K562 (cell line): ENCODE measurements at regions not wholly inside any gene's neighbourhood (a gene's known extent, or its start where the extent isn't known, plus 50 kb on each side); places are given as distances from the start of the nearest gene placed in this dataset.

Experiments used
- ATAC-seq: fragments of 200-7000 bp; cut with Tn5 transposase; 3 replicates; pipeline ENCODE4 v1.9.1; 2020; ENCODE audit warnings: moderate library complexity
- BruUV-seq: library from RNA; stranded (reverse); fragments of 400-500 nt; replicated peaks from 2 replicates; lab custom pipeline; 2021; lab: Mats Ljungman, UMichigan
- CTCF ChIA-PET: fragments of 300-600 bp; formaldehyde crosslinking; extraction: SDS; loops from one replicate; lab custom pipeline; 2021; ENCODE audit warnings: low intra/inter-chr PET ratio; lab: Yijun Ruan, JAX
- POLR2A ChIA-PET: fragments of 300-600, 350-650 bp; sonication (Branson Sonifier 250); formaldehyde crosslinking; extraction: SDS; loops from one replicate; lab custom pipeline; 2021; ENCODE audit warnings: antibody characterized with exemption, inconsistent platforms; lab: Yijun Ruan, JAX
- DNase-seq, 4 experiments: peaks; one replicate each; pipeline versions ENCODE4 v3.0.0 to v3.0.0-alpha.2; 2011 to 2018; ENCODE audit warnings: low spot score in 3 of 4, mixed read lengths in 3 of 4; ENCODE audit errors: extremely low read depth in 1 of 4
- FAIRE-seq: peaks from 2 replicates; lab custom pipeline; 2011; peaks lifted over from hg19 to GRCh38; lab: Jason Lieb, UNC
- H2AFZ ChIP-seq: 2 replicates; pipeline ENCODE4 v1.6.0; 2011; ENCODE audit warnings: low read depth, low read length, control low read depth, inconsistent platforms
- H3K27ac ChIP-seq: fragments of 200-600 bp; 3 replicates; pipeline ENCODE4 v1.8.0; 2011; ENCODE audit warnings: low read depth, mild to moderate bottlenecking, control low read depth, inconsistent platforms, low read length, moderate library complexity, mixed read lengths; ENCODE audit errors: extremely low read depth
- H3K27me3 ChIP-seq, 2 experiments: fragments of 300-600 bp in 1 of 2; 2 replicates in 1 of 2; 3 replicates in 1 of 2; pipeline versions ENCODE4 v1.6.0 to v1.8.0; 2011; ENCODE audit warnings: inconsistent platforms in 2 of 2, low read length in 2 of 2, mild to moderate bottlenecking in 1 of 2, mixed read lengths in 1 of 2, moderate library complexity in 1 of 2; ENCODE audit not compliant: control insufficient read depth in 2 of 2, insufficient read depth in 2 of 2
- H3K36me3 ChIP-seq: fragments of 300-600 bp; 3 replicates; pipeline ENCODE4 v1.8.0; 2011; ENCODE audit warnings: mild to moderate bottlenecking, low read length, inconsistent platforms; ENCODE audit not compliant: control insufficient read depth, insufficient read depth
- H3K4me1 ChIP-seq, 2 experiments: fragments of 200-600 bp in 1 of 2; replicated peaks in 1 of 2; 2 replicates in 1 of 2; 3 replicates in 1 of 2; pipeline versions ENCODE4 v1.5.1 to v1.8.0; 2011; ENCODE audit warnings: inconsistent platforms in 2 of 2, low read length in 2 of 2, mild to moderate bottlenecking in 1 of 2, mixed read lengths in 1 of 2, moderate library complexity in 1 of 2; ENCODE audit not compliant: control insufficient read depth in 2 of 2, insufficient read depth in 2 of 2
- H3K4me2 ChIP-seq: 2 replicates; pipeline ENCODE4 v1.6.1; 2011; ENCODE audit warnings: low read length, control low read depth, inconsistent platforms, mixed read lengths; ENCODE audit not compliant: insufficient read depth
- H3K4me3 ChIP-seq: fragments of 200-600 bp; sonication (generic), shearing (Covaris generic); 2 replicates; pipeline ENCODE4 v1.5.1; 2016; ENCODE audit warnings: control low read depth, inconsistent platforms
- H3K79me2 ChIP-seq: fragments of 200-600 bp; 3 replicates; pipeline ENCODE4 v1.8.0; 2011; ENCODE audit warnings: low read length, inconsistent platforms; ENCODE audit not compliant: control insufficient read depth, insufficient read depth
- H3K9ac ChIP-seq, 2 experiments: 2 replicates each; pipeline versions ENCODE4 v1.6.0 to v1.6.1; 2011; ENCODE audit warnings: low read depth in 2 of 2, low read length in 2 of 2, control low read depth in 1 of 2, inconsistent platforms in 1 of 2, mild to moderate bottlenecking in 1 of 2, mixed read lengths in 1 of 2; ENCODE audit not compliant: insufficient read depth in 1 of 2
- H3K9me1 ChIP-seq: one replicate; pipeline ENCODE4 v1.6.0; 2011; ENCODE audit warnings: inconsistent platforms, mild to moderate bottlenecking, low read length, moderate library complexity; ENCODE audit not compliant: control insufficient read depth, insufficient read depth
- H3K9me3 ChIP-seq: replicated peaks from 2 replicates; pipeline ENCODE4 v1.5.1; 2011; ENCODE audit warnings: low read depth, low read length, inconsistent platforms; ENCODE audit not compliant: control insufficient read depth, insufficient read depth
- H4K20me1 ChIP-seq: replicated peaks from 2 replicates; pipeline ENCODE4 v1.6.1; 2011; ENCODE audit warnings: low read length, inconsistent platforms, mixed read lengths; ENCODE audit not compliant: control insufficient read depth, insufficient read depth
- BMI1 ChIP-seq: fragments of 150-350 bp; IDR thresholded peaks from 2 replicates; pipeline ENCODE4 v1.6.1; 2014; ENCODE audit warnings: low read length
- SAP30 ChIP-seq: fragments of 200-600 bp; sonication (generic); IDR thresholded peaks from 2 replicates; pipeline ENCODE4 v1.6.1; 2012; ENCODE audit warnings: borderline replicate concordance, low read depth, mild to moderate bottlenecking, moderate library complexity, low read length, control low read depth, inconsistent platforms; ENCODE audit not compliant: insufficient read depth, poor library complexity, severe bottlenecking
- ZNF583 ChIP-seq: fragments of 250-450 bp; sonication (Bioruptor Pico); IDR thresholded peaks from 2 replicates; pipeline ENCODE4 v1.4.0; 2020
- ZNF644 ChIP-seq: fragments of 200-800 bp; sonication (Bioruptor generic); IDR thresholded peaks from 2 replicates; pipeline ENCODE4 v1.6.1; 2016; ENCODE audit warnings: low read depth, missing genetic modification characterization, missing compliant biosample characterization
- WGBS: fragments of 100-300 bp; shearing (Covaris generic); methylation state at CpG from one replicate; pipeline ENCODE4 v1.1.6; 2016; ENCODE audit warnings: low coverage, mixed read lengths; ENCODE audit not compliant: insufficient coverage; ENCODE audit errors: missing lambda C conversion rate; 5-methylcytosine and 5-hydroxymethylcytosine counted together
- in situ Hi-C: fragments of 300-500 bp; cut with MboI; formaldehyde crosslinking; loops from 4 replicates; pipeline ENCODE4 v1.15.0; 2018; ENCODE audit warnings: inconsistent platforms, mixed read lengths
- intact Hi-C: fragments of 100-400 bp; cut with micrococcal nuclease; formaldehyde crosslinking; loops from 2 replicates; pipeline ENCODE4 v1.14.2; 2022

- Histone ChIP-seq H3K9ac (no peak overlapping the region), H3K79me2 (no peaks in the 10 kb centered on the region), H3K4me2 (no peak overlapping the region), H4K20me1 (0 out of 2 replicates have a peak, but pooled peaks cover 3% of the 10 kb centered on the region), H3K27me3 (peaks cover 16 to 79% of the 10 kb centered on the region in 2 experiments), H3K9me1 (no peaks in the 10 kb centered on the region), H3K4me3 (no peak overlapping the region), H3K9me3 (no peaks in the 10 kb centered on the region), H3K36me3 (no peaks in the 10 kb centered on the region), H3K27ac (no peak overlapping the region), H3K4me1 (no peaks in the 10 kb centered on the region; a peak in 1 of 5 replicates), H2AFZ (no peak overlapping the region)
- ChIA-PET CTCF (no interaction called here), POLR2A (no interaction called here)
- FAIRE-seq (no peak), ATAC-seq (no peak), DNase-seq (no peak)
- BruUV-seq: no TSS peak
- intact Hi-C loops (no loop called here), in situ Hi-C loops (no loop called here)
- 1% methylated on average over 7 of the region's 8 CpGs for WGBS
- TF ChIP-seq SAP30 (no peak), BMI1 (no peak), ZNF644 (no peak), ZNF583 (CRISPR knock-in tag) (no peak)
Observed at GRCh38 chr3:11906407-11906806, 59.7 kb upstream of the TAMM41 start.
